Mesendoderm (in vitro differentiated cells): ENCODE measurements at regions not wholly inside any gene's neighbourhood (a gene's known extent, or its start where the extent isn't known, plus 50 kb on each side); places are given as distances from the start of the nearest gene placed in this dataset.
"Not testable (repeated sequence)": the region's sequence is repeated elsewhere in the genome, so short reads cannot be mapped to it uniquely, and the experiment has no call there.

Source experiments
- DNase-seq: peaks from one replicate; pipeline ENCODE4 v3.0.0; 2013
- H2AK5ac ChIP-seq: 2 replicates; pipeline ENCODE4 v1.6.1; 2013; ENCODE audit warnings: low read length, inconsistent platforms
- H2BK120ac ChIP-seq: 2 replicates; pipeline ENCODE4 v1.6.1; 2013; ENCODE audit warnings: low read depth, mild to moderate bottlenecking, low read length, moderate library complexity, mixed read lengths
- H2BK15ac ChIP-seq: replicated peaks from 2 replicates; pipeline ENCODE4 v1.6.1; 2013; ENCODE audit warnings: low read depth, mild to moderate bottlenecking, moderate library complexity
- H2BK5ac ChIP-seq: 2 replicates; pipeline ENCODE4 v1.6.1; 2013; ENCODE audit warnings: low read length, inconsistent platforms
- H3K18ac ChIP-seq: 2 replicates; pipeline ENCODE4 v1.6.1; 2013; ENCODE audit warnings: mild to moderate bottlenecking, low read length, mixed read lengths
- H3K23ac ChIP-seq: one replicate; pipeline ENCODE4 v1.6.1; 2013; ENCODE audit warnings: low read length
- H3K27ac ChIP-seq: 2 replicates; pipeline ENCODE4 v1.5.1; 2013; ENCODE audit warnings: low read depth, mild to moderate bottlenecking, inconsistent platforms, low read length, moderate library complexity
- H3K27me3 ChIP-seq: 2 replicates; pipeline ENCODE4 v1.6.1; 2013; ENCODE audit warnings: low read length, control low read depth, mild to moderate bottlenecking, inconsistent platforms; ENCODE audit not compliant: insufficient read depth, poor library complexity
- H3K36me3 ChIP-seq: 2 replicates; pipeline ENCODE4 v1.6.1; 2013; ENCODE audit warnings: low read length, inconsistent platforms; ENCODE audit not compliant: control insufficient read depth, insufficient read depth
- H3K4ac ChIP-seq: one replicate; pipeline ENCODE4 v1.6.1; 2013; ENCODE audit warnings: low read depth, mild to moderate bottlenecking, low read length, moderate library complexity
- H3K4me1 ChIP-seq: 2 replicates; pipeline ENCODE4 v1.6.1; 2013; ENCODE audit warnings: low read depth, low read length, inconsistent platforms; ENCODE audit not compliant: control insufficient read depth
- H3K4me2 ChIP-seq: 2 replicates; pipeline ENCODE4 v1.6.1; 2013; ENCODE audit warnings: low read length
- H3K4me3 ChIP-seq: 2 replicates; pipeline ENCODE4 v1.5.1; 2013; ENCODE audit warnings: mild to moderate bottlenecking, low read length
- H3K56ac ChIP-seq: one replicate; pipeline ENCODE4 v1.6.1; 2013; ENCODE audit warnings: low read length
- H3K79me1 ChIP-seq: 2 replicates; pipeline ENCODE4 v1.6.1; 2013; ENCODE audit warnings: low read length, inconsistent platforms
- H3K79me2 ChIP-seq: 2 replicates; pipeline ENCODE4 v1.6.1; 2013; ENCODE audit warnings: mild to moderate bottlenecking, low read length; ENCODE audit not compliant: control insufficient read depth, insufficient read depth
- H3K9ac ChIP-seq: 2 replicates; pipeline ENCODE4 v1.6.1; 2013; ENCODE audit warnings: low read length, inconsistent platforms
- H4K5ac ChIP-seq: one replicate; pipeline ENCODE4 v1.6.1; 2013; ENCODE audit warnings: low read length
- H4K8ac ChIP-seq: one replicate; pipeline ENCODE4 v1.6.1; 2013; ENCODE audit warnings: low read depth, mild to moderate bottlenecking, control low read depth, low read length, moderate library complexity
- WGBS: extraction: QIAGEN DNeasy Blood & Tissue Kit; methylation state at CpG from one replicate; pipeline ENCODE4 v1.1.7; 2013; ENCODE audit warnings: low lambda C conversion rate, missing lambda C conversion rate; ENCODE audit not compliant: insufficient coverage; ENCODE audit errors: extremely low coverage; 5-methylcytosine and 5-hydroxymethylcytosine counted together

GRCh38 chr14:58992935-58993334 lies 195.5 kb upstream of the DAAM1 start:
- no peak overlapping the region for H2BK15ac ChIP-seq
- H2BK5ac ChIP-seq = no peak overlapping the region
- no peaks in the 10 kb centered on the region for H3K79me1 ChIP-seq
- H3K4me1 ChIP-seq = no peaks in the 10 kb centered on the region
- no peak overlapping the region for H3K4ac ChIP-seq
- no peak overlapping the region for H3K56ac ChIP-seq
- no peak overlapping the region for H4K5ac ChIP-seq
- no peak overlapping the region for H2AK5ac ChIP-seq
- H3K9ac ChIP-seq = no peak overlapping the region
- H3K4me2 ChIP-seq = no peak overlapping the region
- no CpG with 5 or more reads among the region's 1 CpG for WGBS
- DNase-seq = no peak
- H3K18ac ChIP-seq = no peak overlapping the region
- H3K27ac ChIP-seq = no peak overlapping the region
- H3K4me3 ChIP-seq = no peak overlapping the region
- H3K23ac ChIP-seq = no peak overlapping the region
- no peak overlapping the region for H4K8ac ChIP-seq
- H3K79me2 ChIP-seq = no peaks in the 10 kb centered on the region
- H3K27me3 ChIP-seq = no peaks in the 10 kb centered on the region
- no peak overlapping the region for H2BK120ac ChIP-seq
- H3K36me3 ChIP-seq = no peaks in the 10 kb centered on the region

- H3K18ac ChIP-seq = no peak overlapping the region
- H3K36me3 ChIP-seq = no peaks in the 10 kb centered on the region
- no peak overlapping the region for H3K56ac ChIP-seq
- H3K4me1 ChIP-seq = no peaks in the 10 kb centered on the region
- H3K27ac ChIP-seq = no peak overlapping the region
- H2BK5ac ChIP-seq = no peak overlapping the region
- no peaks in the 10 kb centered on the region for H3K79me1 ChIP-seq
- no peak for DNase-seq
- no peak overlapping the region for H3K4me3 ChIP-seq
- no peak overlapping the region for H4K5ac ChIP-seq
- no peak overlapping the region for H3K9ac ChIP-seq
- H4K8ac ChIP-seq = no peak overlapping the region
- no peak overlapping the region for H3K4ac ChIP-seq
- no CpG with 5 or more reads among the region's 1 CpG for WGBS
- no peaks in the 10 kb centered on the region for H3K27me3 ChIP-seq
- no peak overlapping the region for H3K4me2 ChIP-seq
- H3K79me2 ChIP-seq = no peaks in the 10 kb centered on the region
- H2BK120ac ChIP-seq = no peak overlapping the region
- no peak overlapping the region for H2AK5ac ChIP-seq
- no peak overlapping the region for H2BK15ac ChIP-seq
- no peak overlapping the region for H3K23ac ChIP-seq
These were observed 194.3 kb upstream of the DAAM1 start for GRCh38 chr14:58994130-58994529.

- Histone ChIP-seq H4K8ac (no peak overlapping the region), H2AK5ac (no peak overlapping the region), H3K56ac (no peak overlapping the region), H3K27ac (no peak overlapping the region), H3K79me2 (no peaks in the 10 kb centered on the region), H3K4me1 (no peaks in the 10 kb centered on the region), H2BK15ac (no peak overlapping the region), H3K4me2 (no peak overlapping the region), H3K27me3 (no peaks in the 10 kb centered on the region), H3K18ac (no peak overlapping the region), H3K4ac (no peak overlapping the region), H2BK120ac (no peak overlapping the region), H3K36me3 (no peaks in the 10 kb centered on the region), H2BK5ac (no peak overlapping the region), H3K23ac (no peak overlapping the region), H4K5ac (no peak overlapping the region), H3K79me1 (no peaks in the 10 kb centered on the region), H3K9ac (no peak overlapping the region), H3K4me3 (no peak overlapping the region)
- WGBS = no CpG with 5 or more reads among the region's 2 CpGs
- no peak for DNase-seq
These were observed 184.5 kb upstream of the DAAM1 start for GRCh38 chr14:59004012-59004411.

- H3K4me2 ChIP-seq, H4K5ac ChIP-seq, H3K23ac ChIP-seq, H3K18ac ChIP-seq, H3K36me3 ChIP-seq, DNase-seq, H2BK5ac ChIP-seq, H3K56ac ChIP-seq, H3K79me1 ChIP-seq, H3K4ac ChIP-seq, H2BK120ac ChIP-seq, H3K79me2 ChIP-seq, H2BK15ac ChIP-seq, H4K8ac ChIP-seq, H2AK5ac ChIP-seq, H3K4me3 ChIP-seq, H3K9ac ChIP-seq, H3K4me1 ChIP-seq, H3K27ac ChIP-seq, H3K27me3 ChIP-seq: not testable (repeated sequence)
- no CpG with 5 or more reads among the region's 4 CpGs for WGBS
These were observed 182.3 kb upstream of the DAAM1 start for GRCh38 chr14:59006179-59006578.

GRCh38 chr14:59009967-59010366 lies 178.5 kb upstream of the DAAM1 start:
- no peaks in the 10 kb centered on the region for H3K4me1 ChIP-seq
- no peaks in the 10 kb centered on the region for H3K79me2 ChIP-seq
- H3K4me2 ChIP-seq = no peak overlapping the region
- no peaks in the 10 kb centered on the region for H3K79me1 ChIP-seq
- no peak overlapping the region for H4K8ac ChIP-seq
- no peak for DNase-seq
- H3K4ac ChIP-seq = no peak overlapping the region
- H3K27me3 ChIP-seq = no peaks in the 10 kb centered on the region
- H3K4me3 ChIP-seq = no peak overlapping the region
- H3K9ac ChIP-seq = no peak overlapping the region
- no peak overlapping the region for H3K18ac ChIP-seq
- H2BK5ac ChIP-seq = no peak overlapping the region
- H3K23ac ChIP-seq = no peak overlapping the region
- H2BK120ac ChIP-seq = no peak overlapping the region
- H3K36me3 ChIP-seq = no peaks in the 10 kb centered on the region
- H4K5ac ChIP-seq = no peak overlapping the region
- H3K27ac ChIP-seq = no peak overlapping the region
- no peak overlapping the region for H3K56ac ChIP-seq
- no peak overlapping the region for H2BK15ac ChIP-seq
- H2AK5ac ChIP-seq = no peak overlapping the region

GRCh38 chr14:59013672-59014298 lies 174.7 kb upstream of the DAAM1 start:
- H4K5ac ChIP-seq = no peak overlapping the region
- no peaks in the 10 kb centered on the region for H3K36me3 ChIP-seq
- no peak for DNase-seq
- no peak overlapping the region for H3K56ac ChIP-seq
- H3K27me3 ChIP-seq = no peaks in the 10 kb centered on the region
- no peak overlapping the region for H2BK5ac ChIP-seq
- H3K79me2 ChIP-seq = no peaks in the 10 kb centered on the region
- H3K4me2 ChIP-seq = no peak overlapping the region
- H3K4me3 ChIP-seq = no peak overlapping the region
- no peak overlapping the region for H2AK5ac ChIP-seq
- H3K18ac ChIP-seq = no peak overlapping the region
- H3K4ac ChIP-seq = no peak overlapping the region
- no peaks in the 10 kb centered on the region for H3K79me1 ChIP-seq
- no peak overlapping the region for H3K23ac ChIP-seq
- H2BK15ac ChIP-seq = no peak overlapping the region
- no peak overlapping the region for H3K9ac ChIP-seq
- H2BK120ac ChIP-seq = no peak overlapping the region
- H4K8ac ChIP-seq = no peak overlapping the region
- WGBS = no CpG with 5 or more reads among the region's 7 CpGs
- peaks cover 5% of the 10 kb centered on the region for H3K4me1 ChIP-seq
- no peak overlapping the region for H3K27ac ChIP-seq
